ENCODE measurements at regions not wholly inside any gene's neighbourhood (a gene's known extent, or its start where the extent isn't known, plus 50 kb on each side); places are given as distances from the start of the nearest gene placed in this dataset.

- TF ChIP-seq CTCF (conservative IDR thresholded peaks at IDR 0.05 in 1 of 2, IDR thresholded peaks at IDR 0.05 in 1 of 2; ENCODE audit: low read depth in 1 of 2, low read length in 2 of 2) (no peak), EZH2 (IDR thresholded peaks at IDR 0.05; ENCODE audit: low read length, missing control alignments) (no peak)
These were observed 488.3 kb upstream of the NRP1 start for GRCh38 chr10:33822774-33823173.
